H9 (cell line): ENCODE measurements at regions not wholly inside any gene's neighbourhood (a gene's known extent, or its start where the extent isn't known, plus 50 kb on each side); places are given as distances from the start of the nearest gene placed in this dataset.

ENCODE experiments used
- DNase-seq: peaks from one replicate; pipeline ENCODE4 v3.0.0-alpha.2; 2017
- H2AFZ ChIP-seq: one replicate; pipeline ENCODE4 v1.6.1; 2013; ENCODE audit warnings: mild to moderate bottlenecking, low read length, control low read depth, moderate library complexity
- H2AK5ac ChIP-seq: 2 replicates; pipeline ENCODE4 v1.6.1; 2013; ENCODE audit warnings: low read length, control low read depth, mixed read lengths; ENCODE audit not compliant: insufficient read length
- H2BK120ac ChIP-seq: one replicate; pipeline ENCODE4 v1.6.1; 2013; ENCODE audit warnings: low read depth, mild to moderate bottlenecking, low read length, control low read depth, inconsistent platforms; ENCODE audit not compliant: poor library complexity, severe bottlenecking
- H2BK12ac ChIP-seq: 2 replicates; pipeline ENCODE4 v1.6.1; 2013; ENCODE audit warnings: low read length, control low read depth, mixed read lengths, low read depth; ENCODE audit not compliant: insufficient read length
- H2BK15ac ChIP-seq: 2 replicates; pipeline ENCODE4 v1.6.1; 2013; ENCODE audit warnings: low read depth, low read length, control low read depth
- H2BK20ac ChIP-seq: one replicate; pipeline ENCODE4 v1.6.1; 2013; ENCODE audit warnings: low read depth, mild to moderate bottlenecking, low read length, control low read depth, inconsistent platforms; ENCODE audit not compliant: poor library complexity, severe bottlenecking
- H2BK5ac ChIP-seq: 2 replicates; pipeline ENCODE4 v1.6.1; 2013; ENCODE audit warnings: low read length, control low read depth, mixed read lengths; ENCODE audit not compliant: insufficient read length
- H3K14ac ChIP-seq: 2 replicates; pipeline ENCODE4 v1.6.1; 2013; ENCODE audit warnings: low read length, control low read depth; ENCODE audit not compliant: insufficient read depth
- H3K18ac ChIP-seq: 2 replicates; pipeline ENCODE4 v1.6.1; 2013; ENCODE audit warnings: low read depth, mild to moderate bottlenecking, mixed read lengths, low read length, control low read depth; ENCODE audit not compliant: insufficient read length
- H3K23ac ChIP-seq: 2 replicates; pipeline ENCODE4 v1.6.1; 2013; ENCODE audit warnings: low read length, control low read depth, mixed read lengths, low read depth; ENCODE audit not compliant: insufficient read length
- H3K23me2 ChIP-seq: 2 replicates; pipeline ENCODE4 v1.6.1; 2013; ENCODE audit warnings: low read depth, mild to moderate bottlenecking, mixed read lengths, low read length, control low read depth; ENCODE audit not compliant: insufficient read length, poor library complexity, severe bottlenecking
- H3K27ac ChIP-seq: 2 replicates; pipeline ENCODE4 v1.5.1; 2013; ENCODE audit warnings: low read length, control low read depth, mixed read lengths, low read depth; ENCODE audit not compliant: insufficient read length
- H3K27me3 ChIP-seq: 2 replicates; pipeline ENCODE4 v1.6.1; 2013; ENCODE audit warnings: low read length, control low read depth, inconsistent platforms; ENCODE audit not compliant: insufficient read depth
- H3K4ac ChIP-seq: 2 replicates; pipeline ENCODE4 v1.6.1; 2013; ENCODE audit warnings: low read depth, mild to moderate bottlenecking, control low read depth, inconsistent platforms, low read length, moderate library complexity
- H3K4me1 ChIP-seq: 2 replicates; pipeline ENCODE4 v1.6.1; 2013; ENCODE audit warnings: low read length, control low read depth, inconsistent platforms; ENCODE audit not compliant: insufficient read depth
- H3K4me2 ChIP-seq: 2 replicates; pipeline ENCODE4 v1.6.1; 2013; ENCODE audit warnings: low read length, control low read depth, mixed read lengths; ENCODE audit not compliant: insufficient read length, insufficient read depth
- H3K56ac ChIP-seq: 2 replicates; pipeline ENCODE4 v1.6.1; 2013; ENCODE audit warnings: low read depth, mild to moderate bottlenecking, mixed read lengths, low read length, control low read depth; ENCODE audit not compliant: insufficient read length
- H3K79me1 ChIP-seq: 2 replicates; pipeline ENCODE4 v1.6.1; 2013; ENCODE audit warnings: low read depth, mild to moderate bottlenecking, moderate library complexity, low read length, control low read depth, inconsistent platforms; ENCODE audit not compliant: insufficient read depth, poor library complexity, severe bottlenecking
- H3K79me2 ChIP-seq: 2 replicates; pipeline ENCODE4 v1.6.1; 2013; ENCODE audit warnings: low read length, control low read depth, inconsistent platforms; ENCODE audit not compliant: insufficient read depth
- H3K9ac ChIP-seq: 2 replicates; pipeline ENCODE4 v1.6.1; 2013; ENCODE audit warnings: low read length, control low read depth, mixed read lengths; ENCODE audit not compliant: insufficient read length; ENCODE audit errors: extremely low read depth
- H3K9me3 ChIP-seq: one replicate; pipeline ENCODE4 v1.6.1; 2013; ENCODE audit warnings: low read depth, low read length, inconsistent platforms; ENCODE audit not compliant: control insufficient read depth
- H3T11ph ChIP-seq: one replicate; pipeline ENCODE4 v1.6.1; 2013; ENCODE audit warnings: mild to moderate bottlenecking, low read length, control low read depth, inconsistent platforms
- H4K20me1 ChIP-seq: one replicate; pipeline ENCODE4 v1.6.1; 2013; ENCODE audit not compliant: control insufficient read depth, insufficient read length, insufficient read depth
- H4K5ac ChIP-seq: 2 replicates; pipeline ENCODE4 v1.6.1; 2013; ENCODE audit warnings: low read depth, mild to moderate bottlenecking, mixed read lengths, low read length, control low read depth; ENCODE audit not compliant: insufficient read length
- H4K8ac ChIP-seq: replicated peaks from 2 replicates; pipeline ENCODE4 v1.6.1; 2013; ENCODE audit warnings: low read length, control low read depth, mixed read lengths, low read depth; ENCODE audit not compliant: insufficient read length
- H4K91ac ChIP-seq: 2 replicates; pipeline ENCODE4 v1.6.1; 2013; ENCODE audit warnings: low read depth, mild to moderate bottlenecking, moderate library complexity, mixed read lengths, low read length, control low read depth; ENCODE audit not compliant: insufficient read length
- H3K27ac Mint-ChIP-seq, 3 experiments: 2 replicates in 2 of 3; 3 replicates in 1 of 3; pipeline ENCODE4 v1.8.0; 2020 to 2021; ENCODE audit warnings: mixed read lengths in 3 of 3, mild to moderate bottlenecking in 1 of 3, moderate library complexity in 1 of 3
- H3K27me3 Mint-ChIP-seq: 2 replicates; pipeline ENCODE4 v1.8.0; 2021; ENCODE audit warnings: low read depth, mild to moderate bottlenecking, moderate library complexity, mixed read lengths
- H3K36me3 Mint-ChIP-seq, 3 experiments: 2 replicates in 2 of 3; 3 replicates in 1 of 3; pipeline ENCODE4 v1.8.0; 2020 to 2021; ENCODE audit warnings: low read depth in 3 of 3, mixed read lengths in 3 of 3; ENCODE audit not compliant: insufficient read depth in 1 of 3
- H3K4me1 Mint-ChIP-seq, 2 experiments: 2 replicates each; pipeline ENCODE4 v1.8.0; 2020; ENCODE audit warnings: mixed read lengths in 2 of 2
- H3K4me3 Mint-ChIP-seq, 2 experiments: 2 replicates in 1 of 2; 3 replicates in 1 of 2; pipeline ENCODE4 v1.8.0; 2020 to 2021; ENCODE audit warnings: mild to moderate bottlenecking in 2 of 2, mixed read lengths in 2 of 2, moderate library complexity in 1 of 2
- H3K9me3 Mint-ChIP-seq, 2 experiments: 2 replicates in 1 of 2; 3 replicates in 1 of 2; pipeline ENCODE4 v1.8.0; 2020; ENCODE audit warnings: mild to moderate bottlenecking in 2 of 2, mixed read lengths in 2 of 2, moderate library complexity in 1 of 2
- WGBS: extraction: QIAGEN DNeasy Blood & Tissue Kit; methylation state at CpG from one replicate; pipeline ENCODE4 v1.1.7; 2013; ENCODE audit warnings: missing lambda C conversion rate, low lambda C conversion rate, mixed read lengths; ENCODE audit not compliant: insufficient read length; ENCODE audit errors: extremely low coverage; 5-methylcytosine and 5-hydroxymethylcytosine counted together
- TF ChIP-seq, protein P1 (sequence below): fragments of 200-600 bp; sonication (generic); conservative IDR thresholded peaks from 3 replicates; pipeline ENCODE4 v1.8.0; 2021; ENCODE audit warnings: antibody characterized with exemption, mild to moderate bottlenecking

DNA sequence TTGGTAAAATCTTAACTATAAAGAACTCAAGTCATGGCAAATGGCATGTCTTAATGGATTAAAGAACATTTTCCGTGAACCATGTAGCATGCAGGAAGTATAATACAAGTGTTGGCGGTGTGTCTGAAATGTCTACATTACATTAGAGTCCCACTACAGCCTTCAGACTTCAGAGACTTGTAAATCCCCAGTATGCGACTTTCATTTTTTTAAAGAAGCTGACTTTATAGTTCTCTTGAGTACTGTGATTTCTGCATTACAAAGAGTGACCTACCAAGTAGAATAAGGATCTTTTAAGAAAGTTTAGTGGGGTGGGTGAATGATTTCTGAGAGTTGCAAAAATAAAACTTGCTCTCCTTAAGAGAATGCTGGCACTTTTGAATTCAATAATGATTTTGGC is 140.7 kb upstream of the FN1 start:
- Histone ChIP-seq H3K56ac (no peak overlapping the region), H4K91ac (no peak overlapping the region), H4K20me1 (no peaks in the 10 kb centered on the region), H3K23ac (no peak overlapping the region), H3K4ac (no peak overlapping the region), H2BK120ac (no peak overlapping the region), H3T11ph (no peak overlapping the region), H4K8ac (no peak overlapping the region), H3K79me2 (no peaks in the 10 kb centered on the region), H2BK12ac (no peak overlapping the region), H4K5ac (no peak overlapping the region), H3K4me2 (no peak overlapping the region), H3K23me2 (no peaks in the 10 kb centered on the region), H2AK5ac (no peak overlapping the region), H3K9me3 (no peaks in the 10 kb centered on the region), H3K14ac (no peak overlapping the region), H3K27ac (no peak overlapping the region), H2BK5ac (no peak overlapping the region), H3K79me1 (no peaks in the 10 kb centered on the region), H3K9ac (no peak overlapping the region), H2AFZ (no peak overlapping the region), H2BK20ac (no peak overlapping the region), H2BK15ac (no peak overlapping the region), H3K18ac (no peak overlapping the region), H3K4me1 (no peaks in the 10 kb centered on the region; the same call in 1 of the 2 replicates), H3K27me3 (no peaks in the 10 kb centered on the region)
- Mint-ChIP-seq H3K27ac (no peak overlapping the region), H3K36me3 (no peaks in the 10 kb centered on the region), H3K9me3 (no peaks in the 10 kb centered on the region), H3K4me3 (no peak overlapping the region), H3K27me3 (no peaks in the 10 kb centered on the region), H3K4me1 (peaks cover 3 to 8% of the 10 kb centered on the region in 2 experiments)
- TF ChIP-seq, protein P1, sequence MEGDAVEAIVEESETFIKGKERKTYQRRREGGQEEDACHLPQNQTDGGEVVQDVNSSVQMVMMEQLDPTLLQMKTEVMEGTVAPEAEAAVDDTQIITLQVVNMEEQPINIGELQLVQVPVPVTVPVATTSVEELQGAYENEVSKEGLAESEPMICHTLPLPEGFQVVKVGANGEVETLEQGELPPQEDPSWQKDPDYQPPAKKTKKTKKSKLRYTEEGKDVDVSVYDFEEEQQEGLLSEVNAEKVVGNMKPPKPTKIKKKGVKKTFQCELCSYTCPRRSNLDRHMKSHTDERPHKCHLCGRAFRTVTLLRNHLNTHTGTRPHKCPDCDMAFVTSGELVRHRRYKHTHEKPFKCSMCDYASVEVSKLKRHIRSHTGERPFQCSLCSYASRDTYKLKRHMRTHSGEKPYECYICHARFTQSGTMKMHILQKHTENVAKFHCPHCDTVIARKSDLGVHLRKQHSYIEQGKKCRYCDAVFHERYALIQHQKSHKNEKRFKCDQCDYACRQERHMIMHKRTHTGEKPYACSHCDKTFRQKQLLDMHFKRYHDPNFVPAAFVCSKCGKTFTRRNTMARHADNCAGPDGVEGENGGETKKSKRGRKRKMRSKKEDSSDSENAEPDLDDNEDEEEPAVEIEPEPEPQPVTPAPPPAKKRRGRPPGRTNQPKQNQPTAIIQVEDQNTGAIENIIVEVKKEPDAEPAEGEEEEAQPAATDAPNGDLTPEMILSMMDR = no peak
- WGBS = no CpG with 5 or more reads among the region's 3 CpGs
- no peak for DNase-seq
